Thoracic aorta (tissue), 2 donors: ENCODE measurements at regions not wholly inside any gene's neighbourhood (a gene's known extent, or its start where the extent isn't known, plus 50 kb on each side); places are given as distances from the start of the nearest gene placed in this dataset.

Experiments used
- ATAC-seq: fragments of 150-250 bp; one replicate; pipeline ENCODE4 v1.8.0; 2017; ENCODE audit warnings: low read depth; ENCODE audit not compliant: insufficient number of reproducible peaks, low FRiP score
- DNase-seq: peaks from one replicate; pipeline ENCODE4 v3.0.0-alpha.2; 2020; ENCODE audit warnings: low spot score
- H3K27ac ChIP-seq, 2 donors: fragments of 200-600 bp; sonication (generic); 1 replicate in 1 of 2; 2 replicates in 1 of 2; pipeline ENCODE4 v1.5.1; 2016; ENCODE audit warnings: mild to moderate bottlenecking in 2 of 2, moderate library complexity in 2 of 2
- H3K27me3 ChIP-seq: fragments of 200-600 bp; sonication (generic); replicated peaks from 2 replicates; pipeline ENCODE4 v1.6.0; 2016; ENCODE audit warnings: mild to moderate bottlenecking; ENCODE audit not compliant: insufficient read depth
- H3K36me3 ChIP-seq: fragments of 200-600 bp; sonication (generic); one replicate; pipeline ENCODE4 v1.5.1; 2016
- H3K4me1 ChIP-seq, 2 donors: fragments of 200-600 bp; sonication (generic); 1 replicate in 1 of 2; 2 replicates in 1 of 2; pipeline versions ENCODE4 v1.5.1 to v1.6.0; 2016; ENCODE audit warnings: low read depth in 2 of 2, mild to moderate bottlenecking in 1 of 2; ENCODE audit not compliant: control insufficient read depth in 1 of 2
- H3K4me3 ChIP-seq: fragments of 200-600 bp; sonication (generic); 2 replicates; pipeline ENCODE4 v1.5.1; 2016; ENCODE audit warnings: mild to moderate bottlenecking
- H3K9me3 ChIP-seq: fragments of 200-600 bp; sonication (generic); 2 replicates; pipeline ENCODE4 v1.5.1; 2016
- TF ChIP-seq, protein P1 (sequence below): fragments of 200-600 bp; sonication (generic); IDR thresholded peaks from one replicate; pipeline ENCODE4 v1.5.1; 2019; ENCODE audit warnings: antibody characterized with exemption

DNA sequence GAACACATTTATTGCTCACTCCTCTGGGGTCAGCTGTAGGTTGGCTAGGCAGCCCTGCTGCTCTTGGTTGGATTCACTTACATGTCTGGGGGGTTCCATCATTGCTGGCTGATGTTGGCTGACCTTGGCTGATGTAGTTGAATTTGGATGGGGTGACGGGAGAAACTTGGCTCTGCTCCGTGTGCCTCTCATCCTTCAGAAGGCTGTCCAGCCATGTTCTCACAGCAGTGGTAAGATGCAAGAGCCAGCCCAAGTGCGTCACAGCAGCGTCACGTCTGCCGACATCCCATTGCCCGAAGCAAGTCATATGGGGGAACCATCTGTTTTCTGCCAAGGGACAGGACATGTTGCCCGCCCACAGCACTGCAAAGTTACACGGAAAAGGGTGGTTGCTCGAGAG is 613.5 kb downstream of the MATN1 start:
- no peaks in the 10 kb centered on the region for H3K36me3 ChIP-seq
- TF ChIP-seq, protein P1, sequence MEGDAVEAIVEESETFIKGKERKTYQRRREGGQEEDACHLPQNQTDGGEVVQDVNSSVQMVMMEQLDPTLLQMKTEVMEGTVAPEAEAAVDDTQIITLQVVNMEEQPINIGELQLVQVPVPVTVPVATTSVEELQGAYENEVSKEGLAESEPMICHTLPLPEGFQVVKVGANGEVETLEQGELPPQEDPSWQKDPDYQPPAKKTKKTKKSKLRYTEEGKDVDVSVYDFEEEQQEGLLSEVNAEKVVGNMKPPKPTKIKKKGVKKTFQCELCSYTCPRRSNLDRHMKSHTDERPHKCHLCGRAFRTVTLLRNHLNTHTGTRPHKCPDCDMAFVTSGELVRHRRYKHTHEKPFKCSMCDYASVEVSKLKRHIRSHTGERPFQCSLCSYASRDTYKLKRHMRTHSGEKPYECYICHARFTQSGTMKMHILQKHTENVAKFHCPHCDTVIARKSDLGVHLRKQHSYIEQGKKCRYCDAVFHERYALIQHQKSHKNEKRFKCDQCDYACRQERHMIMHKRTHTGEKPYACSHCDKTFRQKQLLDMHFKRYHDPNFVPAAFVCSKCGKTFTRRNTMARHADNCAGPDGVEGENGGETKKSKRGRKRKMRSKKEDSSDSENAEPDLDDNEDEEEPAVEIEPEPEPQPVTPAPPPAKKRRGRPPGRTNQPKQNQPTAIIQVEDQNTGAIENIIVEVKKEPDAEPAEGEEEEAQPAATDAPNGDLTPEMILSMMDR = no peak
- no peaks in the 10 kb centered on the region for H3K27me3 ChIP-seq
- H3K27ac ChIP-seq = no peak overlapping the region
- H3K9me3 ChIP-seq = no peaks in the 10 kb centered on the region
- H3K4me1 ChIP-seq = no peaks in the 10 kb centered on the region
- DNase-seq (peak; percentile 8), ATAC-seq (no peak)
- no peak overlapping the region for H3K4me3 ChIP-seq

DNA sequence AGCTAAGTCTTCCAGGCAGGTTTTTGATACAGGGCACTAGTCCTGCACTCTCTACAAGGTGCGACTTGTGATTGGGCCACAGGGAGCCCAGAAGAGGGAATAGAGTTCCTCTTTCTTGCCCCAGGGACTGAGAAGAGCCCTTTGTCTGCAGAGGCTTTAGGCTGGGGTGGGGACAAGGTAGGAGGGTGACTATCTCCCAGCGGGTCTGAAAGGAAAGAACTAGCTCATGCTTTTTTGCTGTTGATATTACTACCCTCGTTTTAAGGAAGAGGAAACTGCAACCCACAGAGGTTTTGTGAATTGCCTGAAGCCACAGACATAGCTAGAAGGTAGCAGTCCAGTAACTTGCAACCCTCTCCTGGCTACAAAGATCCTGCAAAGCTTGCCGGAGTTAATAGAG is 615.2 kb downstream of the MATN1 start:
- no peaks in the 10 kb centered on the region for H3K9me3 ChIP-seq
- no peak overlapping the region for H3K27ac ChIP-seq
- TF ChIP-seq, protein P1 = no peak
- no peaks in the 10 kb centered on the region for H3K27me3 ChIP-seq
- H3K4me3 ChIP-seq = no peak overlapping the region
- H3K4me1 ChIP-seq = no peaks in the 10 kb centered on the region
- ATAC-seq = no peak
- no peak for DNase-seq
- H3K36me3 ChIP-seq = no peaks in the 10 kb centered on the region

DNA sequence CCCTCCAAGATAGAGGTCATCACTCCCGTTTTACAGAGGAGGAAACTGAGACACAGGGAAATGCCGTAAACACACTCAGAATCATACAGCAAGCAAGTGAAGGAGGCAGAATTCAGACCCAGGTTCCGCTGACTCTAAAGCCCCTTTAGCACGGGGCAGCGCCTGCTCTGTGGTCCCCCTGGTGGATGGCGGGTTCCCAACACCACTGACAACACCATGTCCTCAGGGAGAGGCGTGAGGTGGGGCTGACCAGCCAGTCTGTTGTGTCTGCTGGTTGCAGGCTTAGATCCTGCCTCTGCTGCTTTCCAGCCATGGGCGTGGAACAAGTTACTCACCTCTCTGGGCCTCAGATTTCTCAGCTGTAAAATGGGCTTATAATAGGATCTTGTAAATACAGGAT is 617.3 kb downstream of the MATN1 start:
- DNase-seq (no peak), ATAC-seq (no peak)
- Histone ChIP-seq H3K4me1 (no peaks in the 10 kb centered on the region), H3K27me3 (no peaks in the 10 kb centered on the region), H3K27ac (no peak overlapping the region), H3K36me3 (no peaks in the 10 kb centered on the region), H3K4me3 (no peak overlapping the region), H3K9me3 (no peaks in the 10 kb centered on the region)
- TF ChIP-seq, protein P1 = peak; percentile 46

DNA sequence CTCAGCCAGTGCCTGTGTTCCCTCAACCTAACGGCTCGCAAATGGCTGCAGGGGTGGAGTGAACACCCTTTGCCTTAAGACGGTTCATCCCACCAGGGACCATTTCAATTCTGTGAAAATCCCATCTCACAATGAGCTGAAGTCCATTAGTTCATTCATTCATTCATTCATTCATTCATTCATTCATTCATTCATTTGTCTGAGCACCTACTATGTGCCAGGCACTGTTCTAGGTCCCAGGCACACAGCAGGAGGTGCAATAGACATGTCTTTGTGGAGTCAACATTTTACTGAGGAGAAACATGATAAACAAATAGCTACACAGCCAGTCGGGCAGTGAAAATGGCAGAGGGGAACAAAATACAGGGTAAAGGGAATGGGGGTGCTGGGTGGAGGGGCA is 618.8 kb downstream of the MATN1 start:
- H3K27ac ChIP-seq = no peak overlapping the region
- TF ChIP-seq, protein P1 = no peak
- H3K4me3 ChIP-seq = no peak overlapping the region
- no peak for DNase-seq
- no peaks in the 10 kb centered on the region for H3K4me1 ChIP-seq
- no peaks in the 10 kb centered on the region for H3K36me3 ChIP-seq
- H3K27me3 ChIP-seq = no peaks in the 10 kb centered on the region
- no peak for ATAC-seq
- no peaks in the 10 kb centered on the region for H3K9me3 ChIP-seq

DNA sequence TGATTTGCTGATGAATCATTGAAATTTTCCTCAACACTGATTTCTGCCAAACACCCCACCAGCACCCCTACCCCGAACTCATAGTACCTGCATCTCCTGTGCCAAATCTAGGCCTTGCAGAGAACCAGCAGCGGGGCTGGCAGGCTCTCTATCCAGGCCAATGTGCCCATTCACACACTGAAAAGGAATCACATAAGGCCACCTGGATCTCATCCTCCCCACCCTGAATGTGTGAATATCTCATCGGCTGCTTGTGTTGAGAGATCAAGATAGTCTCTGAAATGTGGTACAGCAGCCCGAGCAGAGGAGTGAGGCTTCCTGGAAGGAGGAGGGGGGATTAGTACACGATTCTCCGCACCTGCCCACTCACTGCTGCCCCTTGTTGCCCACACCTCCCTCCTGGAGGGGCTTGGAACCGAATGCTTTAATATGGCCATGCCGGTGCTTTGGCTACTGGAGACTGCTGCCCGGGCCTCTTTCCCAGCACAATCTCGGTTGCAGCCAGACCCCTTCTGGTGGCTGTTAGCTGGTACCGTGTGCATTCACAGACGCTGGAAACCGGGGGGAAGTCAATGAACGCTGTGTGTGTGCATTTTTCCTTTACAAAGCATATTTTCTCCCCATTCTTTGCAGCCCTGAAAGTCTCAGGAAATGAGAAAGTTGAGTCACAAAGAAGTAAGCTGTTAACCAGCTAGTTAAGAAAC is 619.5 kb downstream of the MATN1 start:
- no peak for ATAC-seq
- TF ChIP-seq, protein P1 = no peak
- Histone ChIP-seq H3K4me1 (no peaks in the 10 kb centered on the region), H3K36me3 (no peaks in the 10 kb centered on the region), H3K4me3 (no peak overlapping the region), H3K9me3 (no peaks in the 10 kb centered on the region), H3K27me3 (no peaks in the 10 kb centered on the region), H3K27ac (no peak overlapping the region)
- no peak for DNase-seq
